Kidney epithelial cell (primary cell): ENCODE measurements at regions not wholly inside any gene's neighbourhood (a gene's known extent, or its start where the extent isn't known, plus 50 kb on each side); places are given as distances from the start of the nearest gene placed in this dataset.

Source experiments
- DNase-seq: peaks from one replicate; pipeline ENCODE4 v3.0.0-alpha.2; 2010; ENCODE audit warnings: low read depth
- H3K27me3 ChIP-seq: 2 replicates; pipeline ENCODE4 v1.6.0; 2011; ENCODE audit warnings: low read length; ENCODE audit not compliant: control insufficient read depth, insufficient read depth
- H3K36me3 ChIP-seq: 2 replicates; pipeline ENCODE4 v1.5.1; 2011; ENCODE audit warnings: low read length; ENCODE audit not compliant: control insufficient read depth, insufficient read depth
- H3K4me3 ChIP-seq: 2 replicates; pipeline ENCODE4 v1.5.1; 2011; ENCODE audit warnings: low read depth, mild to moderate bottlenecking, control low read depth, low read length
- TF ChIP-seq, protein P1 (sequence below): IDR thresholded peaks from 2 replicates; pipeline ENCODE4 v1.5.1; 2011; ENCODE audit warnings: mild to moderate bottlenecking, moderate library complexity, low read length, control low read depth, inconsistent platforms; ENCODE audit not compliant: insufficient read depth, poor library complexity, severe bottlenecking

DNA sequence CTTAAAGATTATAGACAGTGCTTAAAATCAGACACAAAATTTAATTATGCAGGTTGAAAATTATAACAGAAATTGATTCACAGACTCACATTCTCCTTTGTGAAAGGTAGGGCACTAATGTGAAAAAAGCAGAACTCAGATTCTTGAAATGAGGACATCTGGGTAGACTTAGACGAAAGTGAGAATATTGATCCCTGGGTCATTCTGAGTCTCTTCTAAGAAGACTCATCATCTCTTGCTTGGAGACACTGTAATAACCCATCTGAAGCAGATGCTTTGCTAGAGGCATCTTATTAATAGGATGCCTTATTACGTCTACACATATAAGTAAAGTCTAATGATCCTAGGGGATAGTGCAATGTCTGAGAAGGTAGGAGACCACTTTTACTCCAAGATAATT, 274.4 kb downstream of the HINT1 start:
- Histone ChIP-seq H3K4me3 (no peak overlapping the region), H3K36me3 (no peaks in the 10 kb centered on the region), H3K27me3 (no peaks in the 10 kb centered on the region)
- TF ChIP-seq, protein P1, sequence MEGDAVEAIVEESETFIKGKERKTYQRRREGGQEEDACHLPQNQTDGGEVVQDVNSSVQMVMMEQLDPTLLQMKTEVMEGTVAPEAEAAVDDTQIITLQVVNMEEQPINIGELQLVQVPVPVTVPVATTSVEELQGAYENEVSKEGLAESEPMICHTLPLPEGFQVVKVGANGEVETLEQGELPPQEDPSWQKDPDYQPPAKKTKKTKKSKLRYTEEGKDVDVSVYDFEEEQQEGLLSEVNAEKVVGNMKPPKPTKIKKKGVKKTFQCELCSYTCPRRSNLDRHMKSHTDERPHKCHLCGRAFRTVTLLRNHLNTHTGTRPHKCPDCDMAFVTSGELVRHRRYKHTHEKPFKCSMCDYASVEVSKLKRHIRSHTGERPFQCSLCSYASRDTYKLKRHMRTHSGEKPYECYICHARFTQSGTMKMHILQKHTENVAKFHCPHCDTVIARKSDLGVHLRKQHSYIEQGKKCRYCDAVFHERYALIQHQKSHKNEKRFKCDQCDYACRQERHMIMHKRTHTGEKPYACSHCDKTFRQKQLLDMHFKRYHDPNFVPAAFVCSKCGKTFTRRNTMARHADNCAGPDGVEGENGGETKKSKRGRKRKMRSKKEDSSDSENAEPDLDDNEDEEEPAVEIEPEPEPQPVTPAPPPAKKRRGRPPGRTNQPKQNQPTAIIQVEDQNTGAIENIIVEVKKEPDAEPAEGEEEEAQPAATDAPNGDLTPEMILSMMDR: no peak
- no peak for DNase-seq

DNA sequence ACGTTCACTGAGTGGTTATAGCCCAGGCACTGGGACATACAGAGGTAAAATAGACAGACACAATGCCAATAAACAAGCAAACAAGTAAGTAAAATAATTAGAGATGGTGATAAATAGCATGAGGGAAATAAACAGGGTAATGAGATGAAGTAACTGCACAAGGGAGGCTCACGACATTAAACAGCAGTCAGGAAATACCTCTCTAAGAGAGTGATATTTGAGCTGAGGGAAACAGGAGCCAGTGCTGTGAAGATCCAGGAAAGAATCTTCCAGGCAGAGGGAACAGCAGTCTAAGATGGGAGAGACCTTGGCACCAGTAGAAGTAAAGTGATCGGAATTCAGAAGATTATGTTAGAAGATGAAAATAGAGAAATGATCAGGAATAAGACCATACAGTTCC, 279.4 kb downstream of the HINT1 start:
- DNase-seq: no peak
- Histone ChIP-seq H3K36me3 (no peaks in the 10 kb centered on the region), H3K4me3 (no peak overlapping the region), H3K27me3 (no peaks in the 10 kb centered on the region)
- TF ChIP-seq, protein P1: no peak

DNA sequence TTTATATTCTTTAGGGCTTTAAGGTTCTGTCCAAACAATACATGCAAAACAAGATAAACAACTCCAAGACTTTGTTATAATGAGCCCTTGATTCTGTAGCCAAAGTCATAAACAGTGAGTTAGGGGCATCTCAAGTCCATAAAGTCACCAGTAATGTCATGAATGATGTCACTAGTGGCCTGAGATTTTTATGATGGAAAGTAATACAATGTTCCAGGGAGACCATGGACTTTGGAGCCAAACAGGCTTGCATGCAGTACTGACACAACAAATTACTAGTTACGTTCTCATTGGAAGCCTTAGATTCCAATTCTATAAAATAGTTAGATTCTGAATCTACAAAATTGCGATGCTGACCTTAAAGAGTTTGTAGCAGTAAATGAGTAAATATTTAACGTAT, 280.0 kb downstream of the HINT1 start:
- Histone ChIP-seq H3K27me3 (no peaks in the 10 kb centered on the region), H3K4me3 (no peak overlapping the region), H3K36me3 (no peaks in the 10 kb centered on the region)
- TF ChIP-seq, protein P1: no peak
- no peak for DNase-seq

DNA sequence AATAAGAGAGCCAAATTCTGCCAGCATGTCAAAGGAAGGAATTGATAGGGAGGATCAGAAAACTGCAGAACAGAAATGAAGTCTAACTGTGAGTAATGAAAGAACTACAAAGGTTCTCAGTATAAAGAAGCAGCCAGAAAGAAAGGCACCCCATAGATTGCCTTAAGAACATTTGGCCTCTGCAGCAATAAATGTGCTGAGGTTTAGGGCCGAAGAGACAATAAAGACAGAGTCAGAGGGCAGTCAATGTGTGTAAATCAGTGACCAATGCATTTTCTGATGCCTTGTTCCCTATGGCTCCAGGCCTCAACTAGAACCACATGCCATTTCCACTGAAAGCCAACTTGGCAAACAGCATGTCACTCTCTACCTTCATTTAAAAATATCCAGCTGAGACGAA, 281.0 kb downstream of the HINT1 start:
- TF ChIP-seq, protein P1: no peak
- no peak for DNase-seq
- Histone ChIP-seq H3K27me3 (no peaks in the 10 kb centered on the region), H3K36me3 (no peaks in the 10 kb centered on the region), H3K4me3 (no peak overlapping the region)

DNA sequence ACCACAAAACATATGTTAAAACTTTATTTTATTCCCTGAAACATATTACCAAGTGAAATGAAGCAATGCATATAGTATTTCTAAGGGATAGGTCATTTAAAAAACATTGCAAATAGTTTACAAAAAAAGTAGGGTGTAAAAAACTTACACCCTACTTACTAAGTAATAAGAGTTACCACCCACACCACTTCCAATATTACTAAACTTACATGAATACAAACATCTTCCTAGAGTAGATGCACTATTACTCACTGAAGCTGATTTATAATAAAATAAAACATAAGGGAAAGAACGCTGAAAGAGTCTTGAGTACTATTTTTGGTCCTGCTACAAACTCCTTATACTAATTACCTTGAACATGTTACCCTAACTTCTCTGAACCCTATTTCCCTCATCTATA, 289.4 kb downstream of the HINT1 start:
- TF ChIP-seq, protein P1: no peak
- Histone ChIP-seq H3K36me3 (no peaks in the 10 kb centered on the region), H3K4me3 (no peak overlapping the region), H3K27me3 (no peaks in the 10 kb centered on the region)
- no peak for DNase-seq

DNA sequence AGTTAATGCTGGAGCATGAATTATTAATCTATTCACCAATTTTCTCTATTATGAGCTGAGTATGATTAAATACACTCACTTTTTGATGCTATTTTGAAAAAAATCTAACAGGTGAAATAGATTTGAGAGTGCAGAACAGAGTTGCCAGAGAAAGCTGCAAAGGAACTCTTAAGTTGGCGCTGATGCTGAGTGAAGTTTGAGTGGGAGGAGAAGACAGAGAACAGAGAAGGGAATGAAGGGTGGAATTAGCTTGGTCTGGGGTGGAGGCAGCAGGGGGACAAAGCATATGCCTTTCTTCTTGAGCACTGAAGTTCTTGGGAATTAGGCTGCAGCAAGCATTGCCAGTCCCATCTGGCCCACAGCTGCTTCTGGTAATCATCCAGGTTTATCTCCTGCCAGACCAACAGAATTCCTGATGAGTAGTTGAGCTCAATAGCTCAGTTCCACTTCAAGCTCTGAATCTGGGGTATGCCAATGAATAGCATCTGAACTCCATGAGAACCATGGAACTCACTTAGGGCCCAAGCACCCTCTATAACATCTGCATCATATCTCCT, 290.1 kb downstream of the HINT1 start:
- Histone ChIP-seq H3K36me3 (no peaks in the 10 kb centered on the region), H3K4me3 (no peak overlapping the region), H3K27me3 (no peaks in the 10 kb centered on the region)
- DNase-seq: no peak
- TF ChIP-seq, protein P1: no peak
